ENCODE measurements at regions not wholly inside any gene's neighbourhood (a gene's known extent, or its start where the extent isn't known, plus 50 kb on each side); places are given as distances from the start of the nearest gene placed in this dataset.

GRCh38 chr6:141041596-141042087 is 1091.1 kb upstream of the GJE1 start:
- DNase-seq = no peak

GRCh38 chr6:141035312-141036200 is 1097.2 kb upstream of the GJE1 start:
- DNase-seq = no peak

GRCh38 chr6:141033101-141033500 is 1099.6 kb upstream of the GJE1 start:
- DNase-seq = no peak

- no peak for DNase-seq
Observed at GRCh38 chr6:141029908-141030307, 1102.8 kb upstream of the GJE1 start.

GRCh38 chr6:141028791-141029280 is 1103.9 kb upstream of the GJE1 start:
- DNase-seq = no peak

- DNase-seq = no peak
Observed at GRCh38 chr6:141026504-141026903, 1106.2 kb upstream of the GJE1 start.

GRCh38 chr6:141024526-141024925 is 1108.2 kb upstream of the GJE1 start:
- no peak for DNase-seq

- DNase-seq = no peak
Observed at GRCh38 chr6:141017941-141018340, 1114.8 kb upstream of the GJE1 start.

- DNase-seq = no peak
Observed at GRCh38 chr6:141000917-141001316, 1131.8 kb upstream of the GJE1 start.

GRCh38 chr6:140993515-140993914 is 1139.2 kb upstream of the GJE1 start:
- no peak for DNase-seq

GRCh38 chr6:140992678-140993077 is 1140.0 kb upstream of the GJE1 start:
- DNase-seq = no peak

- DNase-seq = no peak
Observed at GRCh38 chr6:140988780-140989179, 1143.9 kb upstream of the GJE1 start.

- DNase-seq = no peak
Observed at GRCh38 chr6:140987364-140988155, 1145.2 kb upstream of the GJE1 start.

- no peak for DNase-seq
Observed at GRCh38 chr6:140985679-140986275, 1146.9 kb upstream of the GJE1 start.

GRCh38 chr6:140980265-140980887 is 1152.3 kb upstream of the GJE1 start:
- DNase-seq = no peak

GRCh38 chr6:140979642-140980091 is 1153.1 kb upstream of the GJE1 start:
- DNase-seq = no peak

GRCh38 chr6:140977403-140977802 is 1155.3 kb upstream of the GJE1 start:
- DNase-seq = no peak

GRCh38 chr6:140976806-140977205 is 1155.9 kb upstream of the GJE1 start:
- no peak for DNase-seq

GRCh38 chr6:140970485-140970884 is 1162.2 kb upstream of the GJE1 start:
- DNase-seq = no peak

GRCh38 chr6:140968062-140968461 is 1164.7 kb upstream of the GJE1 start:
- DNase-seq = no peak

- DNase-seq = no peak
Observed at GRCh38 chr6:140966676-140967075, 1166.0 kb upstream of the GJE1 start.

GRCh38 chr6:140960566-140960965 is 1172.2 kb upstream of the GJE1 start:
- DNase-seq = no peak

GRCh38 chr6:140957386-140957785 is 1175.3 kb upstream of the GJE1 start:
- DNase-seq = no peak

Data from CD4-positive, alpha-beta T cell treated with Interleukin-21 for 1 hour (primary cell).